GM12878 (cell line): ENCODE measurements at regions not wholly inside any gene's neighbourhood (a gene's known extent, or its start where the extent isn't known, plus 50 kb on each side); places are given as distances from the start of the nearest gene placed in this dataset.
A peak's percentile ranks its signal among the peaks of the same experiment; 100 is the strongest.

Experiments
- BACH1 ChIP-seq: fragments of 450-650 bp; IDR thresholded peaks from 2 replicates; pipeline ENCODE4 v1.6.1; 2017; ENCODE audit warnings: mild to moderate bottlenecking, borderline replicate concordance
- BCL11A ChIP-seq: IDR thresholded peaks from 2 replicates; pipeline ENCODE4 v1.6.1; 2011; ENCODE audit warnings: low read depth, low read length
- BHLHE40 ChIP-seq, 2 experiments: fragments of 450-650 bp in 1 of 2; IDR thresholded peaks; 2 replicates each; pipeline ENCODE4 v1.6.1; 2011 to 2017; ENCODE audit warnings: low read depth in 2 of 2, borderline replicate concordance in 1 of 2, improper control_type of control experiment in 1 of 2, low read length in 1 of 2, mild to moderate bottlenecking in 1 of 2
- EED ChIP-seq: sonication (generic); IDR thresholded peaks from 2 replicates; pipeline ENCODE4 v1.6.1; 2016; ENCODE audit warnings: antibody characterized with exemption, low read depth
- EP300 ChIP-seq, 2 experiments: fragments of 150-350 bp in 1 of 2; IDR thresholded peaks; 2 replicates each; pipeline ENCODE4 v1.6.1; 2011 to 2012; ENCODE audit warnings: low read depth in 2 of 2, low read length in 2 of 2, borderline replicate concordance in 1 of 2, improper control_type of control experiment in 1 of 2, inconsistent platforms in 1 of 2; ENCODE audit not compliant: control insufficient read depth in 1 of 2
- IKZF2 ChIP-seq, 2 experiments: fragments of 450-650 bp; IDR thresholded peaks; 2 replicates each; pipeline ENCODE4 v1.6.1; 2017; ENCODE audit warnings: mild to moderate bottlenecking in 2 of 2, moderate library complexity in 2 of 2
- JUND ChIP-seq: IDR thresholded peaks from 2 replicates; pipeline ENCODE4 v1.6.1; 2012; ENCODE audit warnings: low read depth, mild to moderate bottlenecking, low read length, improper control_type of control experiment, moderate library complexity
- MEF2A ChIP-seq: IDR thresholded peaks from 2 replicates; pipeline ENCODE4 v1.6.1; 2011; ENCODE audit warnings: low read depth, mild to moderate bottlenecking, low read length, moderate library complexity; ENCODE audit not compliant: insufficient read depth
- MTA2 ChIP-seq: fragments of 450-650 bp; IDR thresholded peaks from 2 replicates; pipeline ENCODE4 v1.6.1; 2016; ENCODE audit warnings: low read depth, mild to moderate bottlenecking, moderate library complexity
- MXI1 ChIP-seq: fragments of 150-350 bp; IDR thresholded peaks from 2 replicates; pipeline ENCODE4 v1.6.1; 2011; ENCODE audit warnings: low read depth, mild to moderate bottlenecking, inconsistent platforms, low read length, improper control_type of control experiment
- MYC ChIP-seq: IDR thresholded peaks from 2 replicates; pipeline ENCODE4 v1.6.1; 2011; ENCODE audit warnings: mild to moderate bottlenecking, low read length, moderate library complexity, inconsistent platforms; ENCODE audit not compliant: insufficient read depth, insufficient replicate concordance, insufficient read length, severe bottlenecking
- PBX3 ChIP-seq: IDR thresholded peaks from 2 replicates; pipeline ENCODE4 v1.6.1; 2011; ENCODE audit warnings: mild to moderate bottlenecking, low read depth, low read length, moderate library complexity; ENCODE audit not compliant: insufficient replicate concordance
- PKNOX1 ChIP-seq: fragments of 450-650 bp; IDR thresholded peaks from 2 replicates; pipeline ENCODE4 v1.6.1; 2016; ENCODE audit warnings: mild to moderate bottlenecking
- POLR2AphosphoS2 ChIP-seq: IDR thresholded peaks from 2 replicates; pipeline ENCODE4 v1.6.1; 2011; ENCODE audit warnings: low read depth, mild to moderate bottlenecking, low read length, improper control_type of control experiment, moderate library complexity
- RELB ChIP-seq: fragments of 450-650 bp; IDR thresholded peaks from 2 replicates; pipeline ENCODE4 v1.6.1; 2017; ENCODE audit warnings: low read depth, mild to moderate bottlenecking, moderate library complexity
- RUNX3 ChIP-seq: IDR thresholded peaks from 2 replicates; pipeline ENCODE4 v1.6.1; 2012; ENCODE audit warnings: low read length, inconsistent platforms
- SKIL ChIP-seq: fragments of 450-650 bp; IDR thresholded peaks from 2 replicates; pipeline ENCODE4 v1.6.1; 2017; ENCODE audit warnings: mild to moderate bottlenecking, low read depth, inconsistent platforms; ENCODE audit not compliant: poor library complexity, severe bottlenecking
- TF ChIP-seq, protein P1 (sequence below): IDR thresholded peaks from 2 replicates; pipeline ENCODE4 v1.6.1; 2012; ENCODE audit warnings: low read length, inconsistent platforms

DNA sequence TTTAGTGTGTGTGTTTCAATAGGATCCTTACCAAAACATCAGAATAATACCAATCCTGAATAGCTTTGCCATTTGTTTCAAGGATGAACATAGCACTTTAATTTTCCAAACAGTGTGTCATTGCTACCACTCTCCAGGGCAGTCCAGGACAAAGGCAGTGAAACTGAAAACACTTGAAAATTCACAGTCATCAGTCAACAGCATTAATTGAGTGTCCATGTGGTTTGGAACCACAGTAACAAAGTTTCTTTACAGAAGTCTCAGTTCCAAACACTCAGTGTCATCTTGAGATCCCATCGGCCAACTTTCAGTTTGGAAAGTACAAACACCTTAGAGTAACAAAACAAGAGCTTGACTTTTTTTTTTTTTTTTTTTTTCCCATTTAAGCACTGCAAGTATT, 228.4 kb upstream of the SOX5 start (continued):
- TF ChIP-seq, protein P1, sequence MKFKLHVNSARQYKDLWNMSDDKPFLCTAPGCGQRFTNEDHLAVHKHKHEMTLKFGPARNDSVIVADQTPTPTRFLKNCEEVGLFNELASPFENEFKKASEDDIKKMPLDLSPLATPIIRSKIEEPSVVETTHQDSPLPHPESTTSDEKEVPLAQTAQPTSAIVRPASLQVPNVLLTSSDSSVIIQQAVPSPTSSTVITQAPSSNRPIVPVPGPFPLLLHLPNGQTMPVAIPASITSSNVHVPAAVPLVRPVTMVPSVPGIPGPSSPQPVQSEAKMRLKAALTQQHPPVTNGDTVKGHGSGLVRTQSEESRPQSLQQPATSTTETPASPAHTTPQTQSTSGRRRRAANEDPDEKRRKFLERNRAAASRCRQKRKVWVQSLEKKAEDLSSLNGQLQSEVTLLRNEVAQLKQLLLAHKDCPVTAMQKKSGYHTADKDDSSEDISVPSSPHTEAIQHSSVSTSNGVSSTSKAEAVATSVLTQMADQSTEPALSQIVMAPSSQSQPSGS, result peak; percentile 44; the same call in 1 of the 2 replicates
- TF ChIP-seq BACH1 (peak; percentile 45; the same call in 1 of the 2 replicates), BHLHE40 (IDR thresholded peaks at IDR 0.05; ENCODE audit: borderline replicate concordance in 1 of 2, low read depth in 2 of 2, low read length in 1 of 2) (0 out of 4 replicates have a peak, but pooled peaks of 1 of the 2 experiments have one; percentile 49), SKIL (peak; percentile 32), BCL11A (peak; percentile 80), IKZF2 (IDR thresholded peaks at IDR 0.05) (peak; percentile 95 to 96), MTA2 (peak; percentile 93), MXI1 (0 out of 2 replicates have a peak, but pooled peaks have one; percentile 40), EP300 (IDR thresholded peaks at IDR 0.05; ENCODE audit: borderline replicate concordance in 1 of 2, control insufficient read depth in 1 of 2, low read depth in 2 of 2, low read length in 2 of 2) (peak; percentile 64 to 78; a peak in 3 of 4 replicates), PKNOX1 (peak; percentile 53; the same call in 1 of the 2 replicates), PBX3 (peak; percentile 52), MEF2A (0 out of 2 replicates have a peak, but pooled peaks have one; percentile 25), MYC (no peak), JUND (no peak), RELB (peak; percentile 64; the same call in 1 of the 2 replicates), EED (peak; percentile 36; the same call in 1 of the 2 replicates), RUNX3 (peak; percentile 87), POLR2AphosphoS2 (no peak)
